HepG2 (cell line): ENCODE measurements at regions not wholly inside any gene's neighbourhood (a gene's known extent, or its start where the extent isn't known, plus 50 kb on each side); places are given as distances from the start of the nearest gene placed in this dataset.

Experiments
- ATAC-seq: fragments of 200-7000 bp; cut with Tn5 transposase; 3 replicates; pipeline ENCODE4 v1.9.1; 2020; ENCODE audit warnings: mild to moderate bottlenecking, moderate library complexity
- BruUV-seq: library from RNA; stranded (reverse); fragments of 400-500 nt; replicated peaks from 2 replicates; lab custom pipeline; 2021; lab: Mats Ljungman, UMichigan
- CTCF ChIA-PET: fragments of 300-600 bp; formaldehyde crosslinking; extraction: SDS; loops from one replicate; lab custom pipeline; 2021; ENCODE audit warnings: low total read pairs, inconsistent platforms, low intra/inter-chr PET ratio; lab: Yijun Ruan, JAX
- POLR2A ChIA-PET: fragments of 350-600 bp; sonication (Branson Sonifier 250); formaldehyde crosslinking; loops from one replicate; lab custom pipeline; 2020; ENCODE audit warnings: antibody characterized with exemption, inconsistent platforms; lab: Yijun Ruan, JAX
- DNase-seq: peaks from one replicate; pipeline ENCODE4 v3.0.0-alpha.2; 2015; ENCODE audit warnings: low spot score
- FAIRE-seq: peaks from 3 replicates; lab custom pipeline; 2011; peaks lifted over from hg19 to GRCh38; lab: Jason Lieb, UNC
- H2AFZ ChIP-seq: one replicate; pipeline ENCODE4 v1.6.1; 2011; ENCODE audit warnings: low read length, inconsistent platforms
- H3K27ac ChIP-seq: fragments of 300-600 bp; 3 replicates; pipeline ENCODE4 v1.8.0; 2011; ENCODE audit warnings: mixed run types, mild to moderate bottlenecking, mixed read lengths, low read length, inconsistent platforms; ENCODE audit not compliant: insufficient read depth; ENCODE audit errors: extremely low read length
- H3K27me3 ChIP-seq, 2 experiments: fragments of 200-600 bp in 1 of 2; 2 replicates in 1 of 2; 3 replicates in 1 of 2; pipeline versions ENCODE4 v1.6.0 to v1.8.0; 2011; ENCODE audit warnings: low read length in 2 of 2, mild to moderate bottlenecking in 2 of 2, moderate library complexity in 2 of 2, inconsistent platforms in 1 of 2; ENCODE audit not compliant: insufficient read depth in 2 of 2, control insufficient read depth in 1 of 2
- H3K36me3 ChIP-seq, 2 experiments: fragments of 200-600 bp in 1 of 2; replicated peaks in 1 of 2; 2 replicates in 1 of 2; 3 replicates in 1 of 2; pipeline versions ENCODE4 v1.5.1 to v1.8.0; 2011; ENCODE audit warnings: low read length in 2 of 2, inconsistent platforms in 1 of 2; ENCODE audit not compliant: insufficient read depth in 2 of 2, control insufficient read depth in 1 of 2
- H3K4me1 ChIP-seq: 2 replicates; pipeline ENCODE4 v1.5.1; 2012; ENCODE audit warnings: low read length, inconsistent platforms; ENCODE audit not compliant: insufficient read depth
- H3K4me2 ChIP-seq: 2 replicates; pipeline ENCODE4 v1.6.0; 2011; ENCODE audit warnings: low read depth, low read length, inconsistent platforms
- H3K4me3 ChIP-seq, 3 experiments: fragments of 200-600 bp in 1 of 3; sonication (generic), shearing (Covaris generic) in 1 of 3; replicated peaks in 1 of 3; 2 replicates each; pipeline ENCODE4 v1.5.1; 2011 to 2016; ENCODE audit warnings: low read length in 3 of 3, inconsistent platforms in 2 of 3, low read depth in 2 of 3, mild to moderate bottlenecking in 2 of 3, control low read depth in 1 of 3, mixed read lengths in 1 of 3; ENCODE audit not compliant: insufficient read depth in 1 of 3
- H3K79me2 ChIP-seq: one replicate; pipeline ENCODE4 v1.6.1; 2011; ENCODE audit warnings: low read length, inconsistent platforms; ENCODE audit not compliant: insufficient read depth
- H3K9ac ChIP-seq: 2 replicates; pipeline ENCODE4 v1.6.0; 2011; ENCODE audit warnings: mild to moderate bottlenecking, low read depth, low read length, inconsistent platforms; ENCODE audit not compliant: insufficient read depth
- H3K9me3 ChIP-seq: 2 replicates; pipeline ENCODE4 v1.5.1; 2012; ENCODE audit warnings: mild to moderate bottlenecking, low read length
- H4K20me1 ChIP-seq: 2 replicates; pipeline ENCODE4 v1.6.0; 2011; ENCODE audit warnings: inconsistent platforms, mild to moderate bottlenecking, low read length, moderate library complexity; ENCODE audit not compliant: insufficient read depth
- CBFB ChIP-seq: sonication (generic); formaldehyde crosslinking; IDR thresholded peaks from 2 replicates; pipeline ENCODE4 v1.4.0; 2020; ENCODE audit warnings: missing genetic modification reagents
- CC2D1A ChIP-seq: sonication (generic); formaldehyde crosslinking; IDR thresholded peaks from 2 replicates; pipeline ENCODE4 v1.8.1; 2023; ENCODE audit warnings: mild to moderate bottlenecking, missing genetic modification reagents
- GTF2F1 ChIP-seq: fragments of 150-350 bp; IDR thresholded peaks from 2 replicates; pipeline ENCODE4 v1.6.1; 2014; ENCODE audit warnings: low read length
- KLF11 ChIP-seq: IDR thresholded peaks from 2 replicates; pipeline ENCODE4 v1.6.1; 2016; ENCODE audit warnings: missing compliant biosample characterization
- MIER2 ChIP-seq: IDR thresholded peaks from 2 replicates; pipeline ENCODE4 v1.6.1; 2016; ENCODE audit warnings: missing biosample characterization, missing genetic modification reagents
- NONO ChIP-seq, 2 experiments: fragments of 450-650 bp in 1 of 2; sonication (generic) in 1 of 2; formaldehyde crosslinking in 1 of 2; IDR thresholded peaks in 1 of 2; conservative IDR thresholded peaks in 1 of 2; 2 replicates each; pipeline versions ENCODE4 v1.6.1 to v1.8.0; 2017 to 2022; ENCODE audit warnings: mild to moderate bottlenecking in 1 of 2, missing genetic modification reagents in 1 of 2, moderate library complexity in 1 of 2
- POLR2AphosphoS5 ChIP-seq: IDR thresholded peaks from 2 replicates; pipeline ENCODE4 v1.6.1; 2012; ENCODE audit warnings: low read depth, low read length
- SMAD1 ChIP-seq: sonication (generic); formaldehyde crosslinking; IDR thresholded peaks from 2 replicates; pipeline ENCODE4 v1.4.0; 2020; ENCODE audit warnings: missing genetic modification reagents, low read depth, mild to moderate bottlenecking, borderline replicate concordance
- SMYD3 ChIP-seq: sonication (generic); formaldehyde crosslinking; IDR thresholded peaks from 2 replicates; pipeline ENCODE4 v1.8.1; 2023; ENCODE audit warnings: mild to moderate bottlenecking, missing genetic modification reagents
- SOX6 ChIP-seq, 2 experiments: fragments of 450-650 bp in 1 of 2; sonication (generic) in 1 of 2; formaldehyde crosslinking in 1 of 2; IDR thresholded peaks; 2 replicates each; pipeline versions ENCODE4 v1.4.0 to v1.6.1; 2017 to 2020; ENCODE audit warnings: antibody characterized with exemption in 1 of 2, mild to moderate bottlenecking in 1 of 2, missing genetic modification reagents in 1 of 2
- SP5 ChIP-seq: IDR thresholded peaks from 2 replicates; pipeline ENCODE4 v1.6.1; 2016; ENCODE audit warnings: low read depth, borderline replicate concordance
- STAT5B ChIP-seq: sonication (generic); formaldehyde crosslinking; IDR thresholded peaks from 2 replicates; pipeline ENCODE4 v1.4.0; 2020; ENCODE audit warnings: missing genetic modification reagents
- XBP1 ChIP-seq: sonication (generic); formaldehyde crosslinking; IDR thresholded peaks from 2 replicates; pipeline ENCODE4 v1.5.0; 2020; ENCODE audit warnings: missing genetic modification reagents
- ZFP90 ChIP-seq: sonication (generic); formaldehyde crosslinking; IDR thresholded peaks from 2 replicates; pipeline ENCODE4 v1.8.0; 2022; ENCODE audit warnings: missing genetic modification reagents, mild to moderate bottlenecking, inconsistent platforms, borderline replicate concordance
- ZNF3 ChIP-seq: IDR thresholded peaks from 2 replicates; pipeline ENCODE4 v1.7.0; 2017; ENCODE audit warnings: inconsistent platforms
- ZNF556 ChIP-seq: sonication (generic); formaldehyde crosslinking; IDR thresholded peaks from 2 replicates; pipeline ENCODE4 v1.4.0; 2020; ENCODE audit warnings: mild to moderate bottlenecking, missing genetic modification reagents, borderline replicate concordance
- ZNF572 ChIP-seq: sonication (generic); formaldehyde crosslinking; IDR thresholded peaks from 2 replicates; pipeline ENCODE4 v1.5.1; 2020; ENCODE audit warnings: mild to moderate bottlenecking, missing genetic modification reagents
- WGBS: methylation state at CpG from one replicate; pipeline ENCODE4 v1.1.6; 2017; ENCODE audit warnings: low lambda C conversion rate; 5-methylcytosine and 5-hydroxymethylcytosine counted together
- in situ Hi-C: cut with HindIII; loops from 2 replicates; pipeline ENCODE4 v1.10.0; 2017; ENCODE audit warnings: low pct_unique_long_range_greater_than_20kb; ENCODE audit not compliant: extremely low pct_ligation_motif_present
- intact Hi-C: fragments of 100-400 bp; cut with micrococcal nuclease; formaldehyde crosslinking; loops from one replicate; pipeline ENCODE4 v1.10.0; 2022; ENCODE audit not compliant: unreplicated experiment
- TF ChIP-seq, protein P1 (sequence below): sonication (generic); formaldehyde crosslinking; conservative IDR thresholded peaks from 2 replicates; pipeline ENCODE4 v1.4.0; 2020; ENCODE audit warnings: mild to moderate bottlenecking, missing genetic modification reagents, moderate library complexity
- TF ChIP-seq, protein P2 (sequence below): sonication (generic); formaldehyde crosslinking; IDR thresholded peaks from 2 replicates; pipeline ENCODE4 v1.4.0; 2020; ENCODE audit warnings: missing genetic modification reagents, low read depth, mild to moderate bottlenecking, borderline replicate concordance
- TF ChIP-seq, protein P3 (sequence below): sonication (generic); formaldehyde crosslinking; IDR thresholded peaks from 2 replicates; pipeline ENCODE4 v1.4.0; 2020; ENCODE audit warnings: missing genetic modification reagents; ENCODE audit errors: not compliant biosample characterization

DNA sequence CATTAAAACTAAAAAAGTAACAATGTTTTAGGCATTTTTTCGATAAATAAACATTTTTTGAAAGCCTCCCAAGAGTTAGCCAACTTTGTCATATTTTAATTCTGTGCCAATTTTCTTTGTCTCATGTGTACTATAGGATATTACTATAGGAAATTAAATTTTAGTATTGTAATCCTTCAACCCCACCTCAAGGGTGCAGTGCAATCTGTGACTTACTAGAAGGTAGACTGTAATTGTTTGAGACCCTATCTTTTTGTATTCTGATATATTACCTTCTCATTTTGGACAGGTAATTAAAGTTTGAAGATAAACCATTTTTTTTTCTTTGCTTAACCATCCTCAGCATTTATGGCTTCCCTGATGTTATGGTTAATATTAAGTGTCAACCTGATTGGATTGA is 457.8 kb downstream of the PCDH20 start:
- ATAC-seq (no peak), DNase-seq (no peak), FAIRE-seq (no peak)
- Histone ChIP-seq H3K79me2 (no peaks in the 10 kb centered on the region), H3K9me3 (peaks cover 6% of the 10 kb centered on the region; the same call in 1 of the 2 replicates), H3K27ac (no peak overlapping the region), H3K27me3 (no peaks in the 10 kb centered on the region), H3K4me3 (no peak overlapping the region), H3K9ac (no peak overlapping the region), H3K36me3 (no peaks in the 10 kb centered on the region), H4K20me1 (no peaks in the 10 kb centered on the region), H3K4me1 (no peaks in the 10 kb centered on the region), H2AFZ (no peak overlapping the region), H3K4me2 (no peak overlapping the region)
- TF ChIP-seq XBP1, result no peak
- no peak for TF ChIP-seq CC2D1A (CRISPR knock-in tag)
- TF ChIP-seq, protein P1, sequence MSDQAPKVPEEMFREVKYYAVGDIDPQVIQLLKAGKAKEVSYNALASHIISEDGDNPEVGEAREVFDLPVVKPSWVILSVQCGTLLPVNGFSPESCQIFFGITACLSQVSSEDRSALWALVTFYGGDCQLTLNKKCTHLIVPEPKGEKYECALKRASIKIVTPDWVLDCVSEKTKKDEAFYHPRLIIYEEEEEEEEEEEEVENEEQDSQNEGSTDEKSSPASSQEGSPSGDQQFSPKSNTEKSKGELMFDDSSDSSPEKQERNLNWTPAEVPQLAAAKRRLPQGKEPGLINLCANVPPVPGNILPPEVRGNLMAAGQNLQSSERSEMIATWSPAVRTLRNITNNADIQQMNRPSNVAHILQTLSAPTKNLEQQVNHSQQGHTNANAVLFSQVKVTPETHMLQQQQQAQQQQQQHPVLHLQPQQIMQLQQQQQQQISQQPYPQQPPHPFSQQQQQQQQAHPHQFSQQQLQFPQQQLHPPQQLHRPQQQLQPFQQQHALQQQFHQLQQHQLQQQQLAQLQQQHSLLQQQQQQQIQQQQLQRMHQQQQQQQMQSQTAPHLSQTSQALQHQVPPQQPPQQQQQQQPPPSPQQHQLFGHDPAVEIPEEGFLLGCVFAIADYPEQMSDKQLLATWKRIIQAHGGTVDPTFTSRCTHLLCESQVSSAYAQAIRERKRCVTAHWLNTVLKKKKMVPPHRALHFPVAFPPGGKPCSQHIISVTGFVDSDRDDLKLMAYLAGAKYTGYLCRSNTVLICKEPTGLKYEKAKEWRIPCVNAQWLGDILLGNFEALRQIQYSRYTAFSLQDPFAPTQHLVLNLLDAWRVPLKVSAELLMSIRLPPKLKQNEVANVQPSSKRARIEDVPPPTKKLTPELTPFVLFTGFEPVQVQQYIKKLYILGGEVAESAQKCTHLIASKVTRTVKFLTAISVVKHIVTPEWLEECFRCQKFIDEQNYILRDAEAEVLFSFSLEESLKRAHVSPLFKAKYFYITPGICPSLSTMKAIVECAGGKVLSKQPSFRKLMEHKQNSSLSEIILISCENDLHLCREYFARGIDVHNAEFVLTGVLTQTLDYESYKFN, result no peak
- TF ChIP-seq CBFB (CRISPR knock-in tag), result no peak
- TF ChIP-seq, protein P2, sequence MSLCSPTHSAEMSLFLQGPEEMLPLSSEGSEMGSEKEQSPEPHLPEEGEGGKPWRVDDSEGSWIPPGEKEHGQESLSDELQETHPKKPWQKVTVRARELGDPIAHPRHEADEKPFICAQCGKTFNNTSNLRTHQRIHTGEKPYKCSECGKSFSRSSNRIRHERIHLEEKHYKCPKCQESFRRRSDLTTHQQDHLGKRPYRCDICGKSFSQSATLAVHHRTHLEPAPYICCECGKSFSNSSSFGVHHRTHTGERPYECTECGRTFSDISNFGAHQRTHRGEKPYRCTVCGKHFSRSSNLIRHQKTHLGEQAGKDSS, result no peak
- no peak for TF ChIP-seq SMYD3 (CRISPR knock-in tag)
- TF ChIP-seq ZNF572 (CRISPR knock-in tag), result no peak
- TF ChIP-seq STAT5B (CRISPR knock-in tag), result no peak
- TF ChIP-seq SMAD1, result no peak
- no peak for TF ChIP-seq ZNF3 (CRISPR knock-in tag)
- TF ChIP-seq MIER2, result no peak
- TF ChIP-seq ZNF556 (CRISPR knock-in tag), result no peak
- no peak for TF ChIP-seq SP5
- TF ChIP-seq KLF11 (CRISPR knock-in tag), result no peak
- no peak for TF ChIP-seq ZFP90 (CRISPR knock-in tag)
- TF ChIP-seq POLR2AphosphoS5, result no peak
- no peak for TF ChIP-seq NONO (IDR thresholded peaks at IDR 0.05)
- TF ChIP-seq NONO (CRISPR knock-in tag; conservative IDR thresholded peaks at IDR 0.05), result no peak
- TF ChIP-seq, protein P3, sequence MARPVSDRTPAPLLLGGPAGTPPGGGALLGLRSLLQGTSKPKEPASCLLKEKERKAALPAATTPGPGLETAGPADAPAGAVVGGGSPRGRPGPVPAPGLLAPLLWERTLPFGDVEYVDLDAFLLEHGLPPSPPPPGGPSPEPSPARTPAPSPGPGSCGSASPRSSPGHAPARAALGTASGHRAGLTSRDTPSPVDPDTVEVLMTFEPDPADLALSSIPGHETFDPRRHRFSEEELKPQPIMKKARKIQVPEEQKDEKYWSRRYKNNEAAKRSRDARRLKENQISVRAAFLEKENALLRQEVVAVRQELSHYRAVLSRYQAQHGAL (CRISPR knock-in tag), result no peak
- no peak for TF ChIP-seq SOX6 (IDR thresholded peaks at IDR 0.05)
- TF ChIP-seq SOX6 (CRISPR knock-in tag; IDR thresholded peaks at IDR 0.05), result no peak
- no peak for TF ChIP-seq GTF2F1
- 0% methylated on average over 1 of the region's 1 CpG for WGBS
- ChIA-PET POLR2A (no interaction called here), CTCF (no interaction called here)
- BruUV-seq, result no TSS peak
- intact Hi-C loops (no loop called here), in situ Hi-C loops (no loop called here)
